Ramos (cell line): ENCODE measurements at regions not wholly inside any gene's neighbourhood (a gene's known extent, or its start where the extent isn't known, plus 50 kb on each side); places are given as distances from the start of the nearest gene placed in this dataset.

Experiments used
- in situ Hi-C: fragments of 300-500 bp; cut with MboI; formaldehyde crosslinking; loops from one replicate; pipeline ENCODE4 v1.14.3; 2022; ENCODE audit warnings: low sequenced_read_pairs; ENCODE audit not compliant: unreplicated experiment

GRCh38 chr16:85250609-85251223 is 138.4 kb upstream of the CIBAR2 start:
- in situ Hi-C loops: no loop called here

- in situ Hi-C loops: no loop called here
Measured at GRCh38 chr16:85251225-85251760, 139.0 kb upstream of the CIBAR2 start.

- in situ Hi-C loops: no loop called here
Measured at GRCh38 chr16:85252014-85252413, 139.7 kb upstream of the CIBAR2 start.

- in situ Hi-C loops: no loop called here
Measured at GRCh38 chr16:85252461-85252860, 140.2 kb upstream of the CIBAR2 start.

- in situ Hi-C loops: no loop called here
Measured at GRCh38 chr16:85253084-85253941, 141.0 kb upstream of the CIBAR2 start.

- in situ Hi-C loops: no loop called here
Measured at GRCh38 chr16:85254051-85254450, 141.8 kb upstream of the CIBAR2 start.

GRCh38 chr16:85254921-85255320 is 142.6 kb upstream of the CIBAR2 start:
- in situ Hi-C loops: no loop called here

GRCh38 chr16:85255777-85256176 is 143.5 kb upstream of the CIBAR2 start:
- in situ Hi-C loops: no loop called here

- in situ Hi-C loops: no loop called here
Measured at GRCh38 chr16:85256190-85256739, 144.0 kb upstream of the CIBAR2 start.

GRCh38 chr16:85257483-85257882 is 145.2 kb upstream of the CIBAR2 start:
- in situ Hi-C loops: no loop called here

- in situ Hi-C loops: no loop called here
Measured at GRCh38 chr16:85258166-85258565, 145.9 kb upstream of the CIBAR2 start.

- in situ Hi-C loops: no loop called here
Measured at GRCh38 chr16:85258629-85259028, 146.4 kb upstream of the CIBAR2 start.

- in situ Hi-C loops: no loop called here
Measured at GRCh38 chr16:85259115-85259831, 147.0 kb upstream of the CIBAR2 start.

- in situ Hi-C loops: no loop called here
Measured at GRCh38 chr16:85259832-85260167, 147.5 kb upstream of the CIBAR2 start.

GRCh38 chr16:85261204-85261603 is 148.9 kb upstream of the CIBAR2 start:
- in situ Hi-C loops: no loop called here

GRCh38 chr16:85261657-85262557 is 149.6 kb upstream of the CIBAR2 start:
- in situ Hi-C loops: no loop called here

- in situ Hi-C loops: no loop called here
Measured at GRCh38 chr16:85262558-85263238, 150.4 kb upstream of the CIBAR2 start.

GRCh38 chr16:85263239-85263585 is 150.9 kb upstream of the CIBAR2 start:
- in situ Hi-C loops: no loop called here

GRCh38 chr16:85264752-85265151 is 152.5 kb upstream of the CIBAR2 start:
- in situ Hi-C loops: no loop called here
